ENCODE measurements at regions not wholly inside any gene's neighbourhood (a gene's known extent, or its start where the extent isn't known, plus 50 kb on each side); places are given as distances from the start of the nearest gene placed in this dataset.

DNA sequence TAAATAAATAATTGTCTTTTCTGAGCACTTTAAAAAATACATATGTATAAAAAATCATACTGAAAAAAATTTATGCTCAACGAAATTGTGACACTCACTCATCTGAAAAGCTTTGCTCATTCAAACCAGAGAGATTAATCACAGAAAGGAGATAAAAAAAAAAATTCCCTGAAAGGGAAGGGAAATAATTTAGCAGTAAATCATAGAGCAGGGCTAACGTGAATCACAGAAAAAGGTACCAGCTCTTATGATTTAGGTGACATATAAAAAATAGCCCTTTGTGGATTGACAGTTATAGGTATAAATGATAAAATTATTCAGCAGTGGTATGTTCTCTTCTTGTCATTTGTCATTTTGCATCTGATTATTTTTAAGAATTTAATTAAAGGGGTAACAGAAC, 552.7 kb upstream of the TENM3 start:
- no peak for DNase-seq

DNA sequence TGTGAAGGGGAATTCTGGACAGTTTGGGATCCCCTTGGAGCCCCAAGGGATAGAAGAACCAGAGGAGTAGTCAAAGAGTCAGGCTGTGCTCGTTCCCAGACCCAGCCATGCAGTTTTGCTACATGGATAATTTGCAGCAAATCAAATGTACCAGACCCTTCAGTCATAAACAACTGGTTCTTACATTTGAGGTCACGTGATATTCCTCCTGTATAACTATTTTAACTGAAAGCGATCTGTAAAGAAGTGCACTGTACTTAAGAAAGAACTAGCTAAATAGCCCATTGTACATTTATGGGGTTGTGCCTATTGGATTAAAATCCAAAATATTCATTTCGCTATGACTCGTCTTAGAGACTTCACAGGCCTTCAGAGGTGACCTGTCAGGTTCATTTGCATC, 550.2 kb upstream of the TENM3 start:
- no peak for DNase-seq

DNA sequence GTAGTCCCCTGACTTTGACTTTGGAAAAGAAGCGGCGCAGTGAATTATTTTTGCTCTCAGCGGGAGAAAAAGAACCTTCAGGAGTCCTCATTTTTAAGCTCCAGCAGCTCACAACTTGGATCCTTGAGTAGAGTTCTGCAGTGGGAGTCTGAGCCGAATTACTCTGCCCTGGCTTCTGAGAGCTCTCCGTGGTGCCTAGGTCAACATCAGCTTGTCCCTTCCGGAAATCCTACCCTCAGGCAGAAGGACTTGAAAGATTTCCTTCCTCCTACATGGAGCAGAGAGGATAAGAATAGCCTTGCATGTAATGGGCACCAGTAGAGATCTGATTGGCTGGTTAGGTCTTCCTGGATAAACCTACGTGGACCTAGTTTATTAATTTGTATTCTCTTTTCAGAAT, 549.7 kb upstream of the TENM3 start:
- DNase-seq: no peak

- no peak for DNase-seq
These were observed 545.0 kb upstream of the TENM3 start for GRCh38 chr4:181698221-181698620.

DNA sequence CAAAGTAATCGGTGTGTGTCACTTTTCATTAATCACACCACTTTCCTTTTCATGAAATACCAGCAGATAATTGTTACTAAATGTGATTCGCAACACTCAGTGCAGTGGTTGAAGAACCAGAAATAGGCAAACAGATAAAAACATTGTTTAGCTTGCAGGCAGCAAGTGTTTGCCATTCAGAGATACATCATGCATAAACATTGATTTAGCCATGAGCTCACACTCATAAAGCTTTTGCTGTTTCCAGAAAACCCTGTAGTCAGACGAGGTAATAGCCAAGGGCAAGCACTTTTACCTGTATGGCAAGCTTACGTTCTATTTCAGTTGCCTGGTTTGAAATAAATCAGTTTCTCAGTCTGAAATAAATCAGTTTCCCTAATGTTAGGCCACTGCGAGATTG, 542.0 kb upstream of the TENM3 start:
- no peak for DNase-seq

DNA sequence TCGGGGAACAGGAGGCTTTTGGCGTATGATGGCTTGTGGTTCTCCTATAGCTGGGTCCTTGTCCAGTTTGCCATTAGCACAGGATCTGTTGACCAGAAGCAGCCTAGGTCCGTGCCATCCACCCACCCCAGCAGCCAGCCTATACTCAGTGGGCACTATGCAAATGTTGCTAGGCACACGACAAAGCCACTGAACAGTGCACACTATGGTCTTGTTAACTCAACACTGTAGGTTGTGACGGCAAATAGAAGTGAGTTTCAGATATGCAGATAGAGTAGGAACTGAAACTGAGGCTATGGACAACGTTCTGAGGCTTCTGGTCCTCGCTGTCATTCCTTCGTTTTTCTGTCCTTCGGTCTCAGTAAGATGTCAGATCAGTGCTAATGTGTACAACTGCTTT, 541.3 kb upstream of the TENM3 start:
- DNase-seq: no peak

DNA sequence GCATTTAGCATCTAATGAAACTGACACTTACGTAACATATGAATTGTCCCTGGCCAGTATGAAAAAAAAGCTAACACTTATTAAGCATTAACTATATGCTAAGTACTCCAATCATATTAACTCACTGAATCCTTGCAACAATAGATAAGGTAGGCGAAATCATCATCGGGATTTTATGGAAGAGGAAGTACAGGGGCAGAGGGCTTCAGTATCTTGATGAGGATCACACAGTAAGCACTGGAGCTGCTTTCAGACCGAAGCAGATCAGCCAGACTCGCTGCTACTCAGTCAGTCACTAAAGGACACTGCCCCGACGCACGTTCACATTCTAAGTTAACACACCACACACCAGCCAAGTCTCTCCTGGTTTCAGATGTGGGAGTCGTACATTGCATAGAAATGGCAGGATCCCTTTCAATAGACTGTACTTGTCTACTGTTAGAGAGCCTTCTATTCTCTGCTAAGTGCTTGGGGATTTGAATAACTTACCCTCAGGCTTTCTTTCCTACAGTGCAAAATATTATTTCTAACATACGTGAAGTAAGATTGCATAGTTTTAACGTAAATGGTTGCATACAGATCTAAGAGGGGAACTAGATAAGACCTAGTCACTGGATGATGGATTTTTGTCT, 540.2 kb upstream of the TENM3 start:
- DNase-seq: no peak

DNA sequence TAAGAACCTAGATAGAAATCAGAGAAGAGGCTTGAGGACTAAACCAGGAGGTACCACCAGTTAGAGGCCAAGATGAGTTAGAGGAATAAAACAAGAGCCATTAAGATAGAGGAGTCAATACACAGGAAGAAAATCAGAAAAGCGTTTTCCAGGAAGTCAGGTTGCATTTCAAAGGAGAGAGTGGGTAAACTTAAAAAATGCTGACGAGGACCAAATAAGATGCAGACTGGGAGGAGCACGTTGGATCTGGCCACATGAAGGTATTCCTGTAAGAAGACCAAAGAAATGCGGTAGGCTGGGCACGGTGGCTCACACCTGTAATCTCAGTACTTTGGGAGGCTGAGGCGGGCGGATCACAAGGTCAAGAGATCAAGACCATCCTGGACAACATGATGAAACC, 533.1 kb upstream of the TENM3 start:
- DNase-seq: no peak

- DNase-seq: no peak
These were observed 531.8 kb upstream of the TENM3 start for GRCh38 chr4:181711387-181711786.

DNA sequence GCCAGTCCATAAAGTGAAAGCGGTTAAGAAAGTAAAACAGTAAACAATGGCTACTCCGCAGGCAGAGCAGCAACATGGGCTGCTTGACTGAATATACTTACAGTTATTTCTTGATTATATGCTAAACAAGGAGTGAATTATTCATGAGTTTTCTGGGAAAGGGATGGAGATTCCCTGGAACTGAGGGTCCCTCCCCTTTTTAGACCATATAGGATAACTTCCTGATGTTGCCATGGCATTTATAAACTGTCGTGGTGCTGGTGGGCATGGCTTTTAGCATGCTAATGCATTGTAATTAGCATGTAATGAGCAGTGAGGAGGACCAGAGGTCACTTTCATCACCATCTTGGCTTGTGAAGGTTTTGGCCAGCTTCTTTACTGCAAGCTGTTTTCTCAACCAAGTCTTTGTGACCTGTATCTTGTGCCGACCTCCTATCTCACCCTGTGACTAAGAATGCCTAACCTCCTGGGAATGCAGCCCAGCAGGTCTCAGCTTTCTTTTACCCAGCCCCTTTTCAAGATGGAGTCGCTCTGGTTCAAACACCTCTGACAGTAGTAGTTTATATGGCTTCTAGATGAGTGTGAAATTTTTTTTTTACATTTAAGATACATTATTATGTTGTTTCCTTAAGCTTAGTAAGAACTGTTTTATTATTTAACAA, 514.8 kb upstream of the TENM3 start:
- DNase-seq: no peak

DNA sequence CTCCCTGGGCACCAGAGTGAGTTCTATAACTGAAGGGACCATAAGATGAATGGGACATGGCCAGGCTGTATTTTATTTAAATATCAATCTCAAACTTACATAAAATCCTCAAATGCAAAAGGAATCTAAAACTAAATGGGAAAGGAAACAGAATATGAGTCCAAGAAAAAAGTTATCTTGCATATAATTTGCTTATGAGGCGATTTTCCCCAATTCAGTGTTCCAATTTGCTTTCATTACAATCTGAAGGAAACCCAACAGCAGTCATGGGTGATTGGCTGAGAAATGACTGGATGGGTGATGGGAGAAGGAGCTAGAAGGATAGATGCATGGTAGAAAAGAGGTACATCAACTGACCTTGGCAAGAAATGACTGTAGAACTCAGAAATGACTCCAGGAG, 511.3 kb upstream of the TENM3 start:
- DNase-seq: no peak

DNA sequence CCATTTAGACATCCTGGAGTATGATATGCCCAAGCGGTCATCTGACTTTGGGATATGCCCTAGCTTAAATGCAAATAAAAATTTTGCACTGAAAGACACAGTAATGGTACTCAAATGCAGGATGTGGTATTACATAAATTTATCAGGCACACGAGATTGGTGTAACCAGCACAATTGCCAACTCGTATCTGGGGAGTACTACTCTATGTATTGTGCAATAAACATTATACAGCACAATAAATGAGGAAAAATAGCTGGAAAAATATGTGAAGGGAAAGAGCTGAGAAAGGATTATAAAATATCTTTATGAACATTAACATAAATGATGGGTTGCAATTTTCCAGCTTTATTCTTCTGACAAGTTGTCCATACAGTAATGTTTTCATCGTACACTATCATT, 505.5 kb upstream of the TENM3 start:
- DNase-seq: no peak

GRCh38 chr4:181739031-181739430, 504.2 kb upstream of the TENM3 start:
- DNase-seq: no peak

DNA sequence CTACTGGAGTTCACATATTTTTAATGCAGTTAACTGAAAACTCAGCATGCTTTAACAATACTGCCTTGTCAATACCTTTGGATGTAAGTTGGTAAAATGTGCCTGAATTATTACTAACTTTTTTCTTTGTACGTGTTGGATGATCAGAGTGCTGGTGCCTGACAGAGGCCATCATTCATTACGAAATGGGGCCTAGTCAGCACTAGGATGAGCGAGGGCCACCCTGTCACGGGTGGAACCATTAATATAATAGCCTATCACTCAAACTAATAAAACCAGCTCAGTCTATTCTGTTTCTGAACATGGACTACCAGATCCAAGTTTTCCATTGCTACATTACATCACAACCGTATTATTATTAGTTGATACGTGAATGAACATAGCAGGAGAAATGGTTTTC, 501.7 kb upstream of the TENM3 start:
- no peak for DNase-seq

GRCh38 chr4:181745933-181746625, 497.1 kb upstream of the TENM3 start:
- DNase-seq: no peak

DNA sequence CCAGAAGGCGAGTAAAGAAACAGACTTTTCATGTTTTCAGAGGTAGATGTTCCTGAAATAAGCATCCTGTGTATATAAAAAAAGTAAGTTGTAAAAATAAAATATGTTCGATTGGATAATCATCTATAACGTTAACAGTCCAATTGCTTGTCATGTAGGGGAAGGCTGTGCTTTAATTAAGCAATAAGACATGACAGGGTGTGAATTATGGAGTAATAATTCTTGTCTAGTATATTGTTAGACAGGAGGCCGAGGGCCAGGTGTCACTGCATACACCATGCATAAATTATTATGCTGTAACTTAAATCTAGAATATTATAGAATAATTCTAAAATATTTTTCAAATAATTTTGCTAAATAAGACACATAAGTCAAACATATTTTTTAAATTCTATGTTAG, 494.6 kb upstream of the TENM3 start:
- no peak for DNase-seq

- DNase-seq: no peak
These were observed 490.7 kb upstream of the TENM3 start for GRCh38 chr4:181752516-181752915.

DNA sequence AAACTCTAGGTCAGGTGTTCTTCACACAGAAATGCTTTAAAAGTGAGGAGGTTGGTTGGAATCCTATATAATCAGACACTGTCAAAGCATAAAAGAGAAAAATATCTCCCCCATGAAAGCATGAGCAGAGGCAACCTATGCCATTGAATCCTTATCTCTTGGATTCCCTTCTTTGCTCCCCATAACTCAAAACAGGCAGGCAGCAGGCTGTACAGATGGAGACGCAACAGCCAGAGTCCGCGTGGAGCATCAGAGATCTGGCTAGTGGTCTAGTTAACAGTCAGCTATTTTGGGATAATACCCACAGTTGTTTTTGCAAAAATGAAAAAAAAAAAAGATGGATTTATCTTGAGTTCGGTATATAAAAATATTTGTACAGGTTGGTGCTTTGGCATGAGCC, 490.0 kb upstream of the TENM3 start:
- DNase-seq: no peak

DNA sequence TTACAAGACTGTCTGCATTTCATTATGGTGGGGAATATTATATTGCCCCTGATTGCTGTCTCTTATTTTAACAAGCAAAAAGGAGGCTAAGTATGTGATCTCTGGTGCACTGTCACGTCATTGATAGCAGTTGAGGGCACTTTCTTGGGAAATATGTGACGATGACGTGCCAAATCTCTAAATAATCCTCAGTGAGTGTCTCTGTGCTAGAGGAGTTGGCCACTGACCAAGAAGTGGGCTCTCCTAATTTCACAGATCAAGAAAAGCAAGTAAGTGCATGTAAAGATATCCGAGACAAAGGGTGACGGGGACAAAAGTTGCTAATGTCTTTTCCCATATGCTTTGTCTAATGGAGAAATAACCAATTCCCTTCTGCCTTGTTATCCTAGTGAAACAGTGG, 487.4 kb upstream of the TENM3 start:
- DNase-seq: no peak

DNA sequence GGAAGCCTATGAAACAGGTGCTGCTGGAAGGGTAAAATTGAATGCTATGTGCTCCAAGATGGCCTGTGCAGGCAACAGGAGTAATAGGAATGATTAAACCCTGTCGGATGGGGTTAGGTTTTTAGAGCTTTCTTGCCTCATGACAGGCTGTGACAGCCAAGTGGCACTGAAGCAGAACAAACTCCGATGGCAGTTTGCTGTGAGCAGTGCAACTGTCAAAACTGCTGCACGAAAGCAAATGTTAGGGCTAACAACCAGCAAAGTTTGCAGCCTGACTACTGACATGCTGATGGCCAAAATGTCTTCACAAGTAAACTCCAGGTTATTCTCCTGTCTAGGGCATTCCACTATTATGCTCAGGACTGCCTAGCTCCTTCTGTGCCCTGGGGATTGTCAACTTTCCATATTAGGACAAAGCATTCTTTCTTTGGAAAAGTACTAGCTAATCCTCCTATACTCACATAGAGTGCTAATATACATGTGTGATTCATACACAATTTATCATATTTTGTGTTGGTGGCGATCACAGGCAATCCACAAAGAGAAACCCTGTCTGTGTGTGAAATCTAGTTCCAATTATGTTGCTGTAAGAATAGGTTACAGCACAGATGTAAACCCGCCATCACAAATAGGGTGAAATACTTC, 486.6 kb upstream of the TENM3 start:
- no peak for DNase-seq

DNA sequence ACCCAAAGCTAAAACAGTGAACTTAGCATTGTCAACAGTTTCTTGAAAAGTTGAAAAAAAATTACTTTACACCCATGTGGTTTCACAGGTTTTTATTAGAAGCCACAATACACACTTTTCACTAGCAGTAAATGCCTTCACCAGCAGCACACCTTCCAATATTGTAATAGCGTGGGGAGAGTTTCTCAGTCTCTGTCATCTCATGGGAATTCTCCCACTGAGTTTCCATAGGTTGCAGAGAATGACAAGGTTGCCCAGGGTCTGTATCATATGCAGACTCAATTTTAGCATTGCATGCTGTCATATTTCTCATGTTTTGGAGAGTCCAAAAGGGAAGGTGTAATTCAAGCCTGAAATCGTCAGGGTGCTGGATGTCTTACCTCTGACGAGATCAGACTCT, 486.1 kb upstream of the TENM3 start:
- DNase-seq: no peak

- no peak for DNase-seq
These were observed 485.1 kb upstream of the TENM3 start for GRCh38 chr4:181757910-181758660.

- no peak for DNase-seq
These were observed 482.6 kb upstream of the TENM3 start for GRCh38 chr4:181760560-181760959.
